ENCODE measurements at regions not wholly inside any gene's neighbourhood (a gene's known extent, or its start where the extent isn't known, plus 50 kb on each side); places are given as distances from the start of the nearest gene placed in this dataset.

DNA sequence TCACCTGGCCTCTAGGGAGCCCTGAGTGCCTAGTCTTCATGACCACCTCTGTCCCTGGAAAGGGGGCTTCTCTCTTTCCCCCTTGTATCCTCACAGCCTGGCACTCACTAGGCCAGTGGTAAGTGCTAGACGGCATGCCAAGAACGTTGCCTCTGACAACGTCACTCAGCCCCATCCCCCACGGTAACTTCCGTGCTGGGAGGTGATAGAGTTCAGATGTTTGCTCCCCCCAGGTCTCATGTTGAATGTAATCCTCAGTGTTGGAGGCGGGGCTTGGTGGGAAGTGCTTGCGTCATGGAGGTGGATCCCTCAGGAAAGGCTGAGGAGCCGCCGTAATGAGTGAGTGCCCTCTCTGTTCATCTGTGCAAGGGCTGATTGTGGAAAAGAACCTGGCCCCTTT lies 343.3 kb upstream of the MKI67 start:
- TF ChIP-seq POLR2A (IDR thresholded peaks at IDR 0.05): no peak
- TF ChIP-seq, protein P1, sequence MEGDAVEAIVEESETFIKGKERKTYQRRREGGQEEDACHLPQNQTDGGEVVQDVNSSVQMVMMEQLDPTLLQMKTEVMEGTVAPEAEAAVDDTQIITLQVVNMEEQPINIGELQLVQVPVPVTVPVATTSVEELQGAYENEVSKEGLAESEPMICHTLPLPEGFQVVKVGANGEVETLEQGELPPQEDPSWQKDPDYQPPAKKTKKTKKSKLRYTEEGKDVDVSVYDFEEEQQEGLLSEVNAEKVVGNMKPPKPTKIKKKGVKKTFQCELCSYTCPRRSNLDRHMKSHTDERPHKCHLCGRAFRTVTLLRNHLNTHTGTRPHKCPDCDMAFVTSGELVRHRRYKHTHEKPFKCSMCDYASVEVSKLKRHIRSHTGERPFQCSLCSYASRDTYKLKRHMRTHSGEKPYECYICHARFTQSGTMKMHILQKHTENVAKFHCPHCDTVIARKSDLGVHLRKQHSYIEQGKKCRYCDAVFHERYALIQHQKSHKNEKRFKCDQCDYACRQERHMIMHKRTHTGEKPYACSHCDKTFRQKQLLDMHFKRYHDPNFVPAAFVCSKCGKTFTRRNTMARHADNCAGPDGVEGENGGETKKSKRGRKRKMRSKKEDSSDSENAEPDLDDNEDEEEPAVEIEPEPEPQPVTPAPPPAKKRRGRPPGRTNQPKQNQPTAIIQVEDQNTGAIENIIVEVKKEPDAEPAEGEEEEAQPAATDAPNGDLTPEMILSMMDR (IDR thresholded peaks at IDR 0.05): no peak

All from uterus (tissue), 2 donors.